ENCODE measurements at regions not wholly inside any gene's neighbourhood (a gene's known extent, or its start where the extent isn't known, plus 50 kb on each side); places are given as distances from the start of the nearest gene placed in this dataset.

DNA sequence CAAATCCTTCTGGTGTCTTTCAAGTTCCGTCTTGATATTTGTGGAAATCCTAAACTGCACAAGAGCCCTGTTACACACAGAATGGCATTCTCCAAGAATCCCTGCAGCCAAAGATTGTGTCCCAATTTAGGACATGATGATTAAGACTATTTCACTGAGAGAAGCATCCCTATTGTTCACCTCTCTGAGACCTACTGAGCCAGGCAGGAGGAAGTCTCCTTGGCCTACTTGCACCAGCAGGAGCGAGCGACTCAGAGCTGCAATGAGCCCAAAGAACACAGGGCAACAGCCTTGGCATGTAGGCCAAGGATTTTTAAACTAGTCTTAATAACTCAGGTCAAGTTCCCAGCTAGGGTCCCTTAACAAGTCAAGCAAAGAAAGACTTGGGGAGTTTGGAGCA lies 79.4 kb upstream of the RUNX1 start:
- Histone ChIP-seq H3K4me3 (ENCODE audit: low read depth in 2 of 2, low read length in 1 of 2) (no peak overlapping the region), H3K27me3 (ENCODE audit: insufficient read depth) (no peaks in the 10 kb centered on the region), H3K4me2 (no peak overlapping the region), H3K79me2 (ENCODE audit: insufficient read depth) (no peaks in the 10 kb centered on the region), H4K20me1 (ENCODE audit: insufficient read depth) (no peaks in the 10 kb centered on the region), H3K9ac (no peak overlapping the region), H3K9me3 (no peaks in the 10 kb centered on the region), H3K4me1 (ENCODE audit: control insufficient read depth in 1 of 2, insufficient read depth in 2 of 2, low read depth in 1 of 2, low read length in 1 of 2) (no peaks in the 10 kb centered on the region), H3K9me2 (no peaks in the 10 kb centered on the region), H3K36me3 (replicated peaks in 1 of 2; ENCODE audit: control insufficient read depth in 1 of 2, insufficient read depth in 2 of 2, low read length in 1 of 2) (no peaks in the 10 kb centered on the region), H2AFZ (ENCODE audit: low read depth) (no peak overlapping the region), H3K27ac (ENCODE audit: low read depth in 2 of 2, low read length in 1 of 2) (no peak overlapping the region), H3F3A (replicated peaks; ENCODE audit: insufficient read depth) (no peaks in the 10 kb centered on the region)
- ChIA-PET POLR2A (no interaction called here), CTCF (interaction anchor here (0.7 kb wide), 1 partner anchor 448 kb away, joined by 3 read pairs; no protein-coding TSS in a partner anchor)
- TF ChIP-seq, protein P1, sequence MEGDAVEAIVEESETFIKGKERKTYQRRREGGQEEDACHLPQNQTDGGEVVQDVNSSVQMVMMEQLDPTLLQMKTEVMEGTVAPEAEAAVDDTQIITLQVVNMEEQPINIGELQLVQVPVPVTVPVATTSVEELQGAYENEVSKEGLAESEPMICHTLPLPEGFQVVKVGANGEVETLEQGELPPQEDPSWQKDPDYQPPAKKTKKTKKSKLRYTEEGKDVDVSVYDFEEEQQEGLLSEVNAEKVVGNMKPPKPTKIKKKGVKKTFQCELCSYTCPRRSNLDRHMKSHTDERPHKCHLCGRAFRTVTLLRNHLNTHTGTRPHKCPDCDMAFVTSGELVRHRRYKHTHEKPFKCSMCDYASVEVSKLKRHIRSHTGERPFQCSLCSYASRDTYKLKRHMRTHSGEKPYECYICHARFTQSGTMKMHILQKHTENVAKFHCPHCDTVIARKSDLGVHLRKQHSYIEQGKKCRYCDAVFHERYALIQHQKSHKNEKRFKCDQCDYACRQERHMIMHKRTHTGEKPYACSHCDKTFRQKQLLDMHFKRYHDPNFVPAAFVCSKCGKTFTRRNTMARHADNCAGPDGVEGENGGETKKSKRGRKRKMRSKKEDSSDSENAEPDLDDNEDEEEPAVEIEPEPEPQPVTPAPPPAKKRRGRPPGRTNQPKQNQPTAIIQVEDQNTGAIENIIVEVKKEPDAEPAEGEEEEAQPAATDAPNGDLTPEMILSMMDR (IDR thresholded peaks at IDR 0.05), result no peak
- no peak for TF ChIP-seq EP300 (IDR thresholded peaks at IDR 0.05; ENCODE audit: borderline replicate concordance in 1 of 2, low read depth in 1 of 2, low read length in 1 of 2)
- TF ChIP-seq, protein P2, sequence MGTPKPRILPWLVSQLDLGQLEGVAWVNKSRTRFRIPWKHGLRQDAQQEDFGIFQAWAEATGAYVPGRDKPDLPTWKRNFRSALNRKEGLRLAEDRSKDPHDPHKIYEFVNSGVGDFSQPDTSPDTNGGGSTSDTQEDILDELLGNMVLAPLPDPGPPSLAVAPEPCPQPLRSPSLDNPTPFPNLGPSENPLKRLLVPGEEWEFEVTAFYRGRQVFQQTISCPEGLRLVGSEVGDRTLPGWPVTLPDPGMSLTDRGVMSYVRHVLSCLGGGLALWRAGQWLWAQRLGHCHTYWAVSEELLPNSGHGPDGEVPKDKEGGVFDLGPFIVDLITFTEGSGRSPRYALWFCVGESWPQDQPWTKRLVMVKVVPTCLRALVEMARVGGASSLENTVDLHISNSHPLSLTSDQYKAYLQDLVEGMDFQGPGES (IDR thresholded peaks at IDR 0.05; ENCODE audit: low read depth, low read length), result no peak
- no peak for TF ChIP-seq POLR2AphosphoS5 (IDR thresholded peaks at IDR 0.05; ENCODE audit: low read depth, low read length)
- TF ChIP-seq ELF1 (IDR thresholded peaks at IDR 0.05), result no peak
- no peak for TF ChIP-seq RXRA (IDR thresholded peaks at IDR 0.05; ENCODE audit: borderline replicate concordance, low read depth)
- no peak for TF ChIP-seq RFX5 (IDR thresholded peaks at IDR 0.05; ENCODE audit: low read length)
- TF ChIP-seq, protein P3, sequence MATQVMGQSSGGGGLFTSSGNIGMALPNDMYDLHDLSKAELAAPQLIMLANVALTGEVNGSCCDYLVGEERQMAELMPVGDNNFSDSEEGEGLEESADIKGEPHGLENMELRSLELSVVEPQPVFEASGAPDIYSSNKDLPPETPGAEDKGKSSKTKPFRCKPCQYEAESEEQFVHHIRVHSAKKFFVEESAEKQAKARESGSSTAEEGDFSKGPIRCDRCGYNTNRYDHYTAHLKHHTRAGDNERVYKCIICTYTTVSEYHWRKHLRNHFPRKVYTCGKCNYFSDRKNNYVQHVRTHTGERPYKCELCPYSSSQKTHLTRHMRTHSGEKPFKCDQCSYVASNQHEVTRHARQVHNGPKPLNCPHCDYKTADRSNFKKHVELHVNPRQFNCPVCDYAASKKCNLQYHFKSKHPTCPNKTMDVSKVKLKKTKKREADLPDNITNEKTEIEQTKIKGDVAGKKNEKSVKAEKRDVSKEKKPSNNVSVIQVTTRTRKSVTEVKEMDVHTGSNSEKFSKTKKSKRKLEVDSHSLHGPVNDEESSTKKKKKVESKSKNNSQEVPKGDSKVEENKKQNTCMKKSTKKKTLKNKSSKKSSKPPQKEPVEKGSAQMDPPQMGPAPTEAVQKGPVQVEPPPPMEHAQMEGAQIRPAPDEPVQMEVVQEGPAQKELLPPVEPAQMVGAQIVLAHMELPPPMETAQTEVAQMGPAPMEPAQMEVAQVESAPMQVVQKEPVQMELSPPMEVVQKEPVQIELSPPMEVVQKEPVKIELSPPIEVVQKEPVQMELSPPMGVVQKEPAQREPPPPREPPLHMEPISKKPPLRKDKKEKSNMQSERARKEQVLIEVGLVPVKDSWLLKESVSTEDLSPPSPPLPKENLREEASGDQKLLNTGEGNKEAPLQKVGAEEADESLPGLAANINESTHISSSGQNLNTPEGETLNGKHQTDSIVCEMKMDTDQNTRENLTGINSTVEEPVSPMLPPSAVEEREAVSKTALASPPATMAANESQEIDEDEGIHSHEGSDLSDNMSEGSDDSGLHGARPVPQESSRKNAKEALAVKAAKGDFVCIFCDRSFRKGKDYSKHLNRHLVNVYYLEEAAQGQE (IDR thresholded peaks at IDR 0.05; ENCODE audit: low read depth, low read length), result no peak
- TF ChIP-seq MEF2A (IDR thresholded peaks at IDR 0.05; ENCODE audit: borderline replicate concordance, low read depth), result no peak
- DNase-seq, result no peak
- WGBS (ENCODE audit: low lambda C conversion rate), result 100% methylated on average over 3 of the region's 3 CpGs

DNA sequence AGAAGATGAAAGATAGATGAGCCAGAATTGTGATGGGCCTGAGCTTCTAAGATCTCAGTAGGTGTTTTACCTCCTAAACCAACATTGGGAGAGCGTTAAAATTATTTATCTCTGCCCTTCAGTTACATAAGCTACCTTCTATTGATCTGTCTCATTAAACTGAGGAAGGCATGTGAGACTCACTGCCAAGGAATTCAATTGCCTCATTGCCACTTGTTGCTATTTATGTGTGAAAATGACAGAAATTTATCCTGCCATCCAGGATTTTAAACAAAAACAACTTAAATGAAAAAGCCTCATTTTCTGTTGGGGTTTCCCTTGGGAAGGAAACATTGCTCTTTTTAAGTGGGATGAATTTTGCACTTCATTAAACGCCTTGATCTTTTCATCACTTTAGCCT lies 78.7 kb upstream of the RUNX1 start:
- H3K4me2 ChIP-seq, result no peak overlapping the region
- H3K4me3 ChIP-seq (ENCODE audit: low read depth in 2 of 2, low read length in 1 of 2), result no peak overlapping the region
- no peaks in the 10 kb centered on the region for H3K4me1 ChIP-seq (ENCODE audit: control insufficient read depth in 1 of 2, insufficient read depth in 2 of 2, low read depth in 1 of 2, low read length in 1 of 2)
- no peak for DNase-seq
- no peaks in the 10 kb centered on the region for H3K9me2 ChIP-seq
- no peak overlapping the region for H3K9ac ChIP-seq
- no peaks in the 10 kb centered on the region for H4K20me1 ChIP-seq (ENCODE audit: insufficient read depth)
- ChIA-PET CTCF (no interaction called here), POLR2A (no interaction called here)
- H2AFZ ChIP-seq (ENCODE audit: low read depth), result no peak overlapping the region
- no peaks in the 10 kb centered on the region for H3K27me3 ChIP-seq (ENCODE audit: insufficient read depth)
- no peaks in the 10 kb centered on the region for H3F3A ChIP-seq (replicated peaks; ENCODE audit: insufficient read depth)
- no peaks in the 10 kb centered on the region for H3K9me3 ChIP-seq
- no peaks in the 10 kb centered on the region for H3K36me3 ChIP-seq (replicated peaks in 1 of 2; ENCODE audit: control insufficient read depth in 1 of 2, insufficient read depth in 2 of 2, low read length in 1 of 2)
- 66% methylated on average over 2 of the region's 2 CpGs for WGBS (ENCODE audit: low lambda C conversion rate)
- H3K27ac ChIP-seq (ENCODE audit: low read depth in 2 of 2, low read length in 1 of 2), result no peak overlapping the region
- H3K79me2 ChIP-seq (ENCODE audit: insufficient read depth), result no peaks in the 10 kb centered on the region
- TF ChIP-seq GABPA (IDR thresholded peaks at IDR 0.05; ENCODE audit: low read depth) (no peak), FOXM1 (IDR thresholded peaks at IDR 0.05; ENCODE audit: low read depth) (no peak), NRF1 (IDR thresholded peaks at IDR 0.05; ENCODE audit: low read depth, low read length) (no peak), RAD21 (IDR thresholded peaks at IDR 0.05; ENCODE audit: low read length) (no peak), NFIC (IDR thresholded peaks at IDR 0.05; ENCODE audit: borderline replicate concordance) (no peak), SIN3A (IDR thresholded peaks at IDR 0.05; ENCODE audit: borderline replicate concordance, low read depth, low read length) (no peak), TAF1 (IDR thresholded peaks at IDR 0.05; ENCODE audit: borderline replicate concordance, low read depth, low read length) (no peak)
- TF ChIP-seq, protein P4, sequence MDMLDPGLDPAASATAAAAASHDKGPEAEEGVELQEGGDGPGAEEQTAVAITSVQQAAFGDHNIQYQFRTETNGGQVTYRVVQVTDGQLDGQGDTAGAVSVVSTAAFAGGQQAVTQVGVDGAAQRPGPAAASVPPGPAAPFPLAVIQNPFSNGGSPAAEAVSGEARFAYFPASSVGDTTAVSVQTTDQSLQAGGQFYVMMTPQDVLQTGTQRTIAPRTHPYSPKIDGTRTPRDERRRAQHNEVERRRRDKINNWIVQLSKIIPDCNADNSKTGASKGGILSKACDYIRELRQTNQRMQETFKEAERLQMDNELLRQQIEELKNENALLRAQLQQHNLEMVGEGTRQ (IDR thresholded peaks at IDR 0.05; ENCODE audit: borderline replicate concordance, low read depth, low read length), result no peak
- TF ChIP-seq, protein P1 (IDR thresholded peaks at IDR 0.05), result no peak
- TF ChIP-seq, protein P5, sequence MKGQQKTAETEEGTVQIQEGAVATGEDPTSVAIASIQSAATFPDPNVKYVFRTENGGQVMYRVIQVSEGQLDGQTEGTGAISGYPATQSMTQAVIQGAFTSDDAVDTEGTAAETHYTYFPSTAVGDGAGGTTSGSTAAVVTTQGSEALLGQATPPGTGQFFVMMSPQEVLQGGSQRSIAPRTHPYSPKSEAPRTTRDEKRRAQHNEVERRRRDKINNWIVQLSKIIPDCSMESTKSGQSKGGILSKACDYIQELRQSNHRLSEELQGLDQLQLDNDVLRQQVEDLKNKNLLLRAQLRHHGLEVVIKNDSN (IDR thresholded peaks at IDR 0.05; ENCODE audit: borderline replicate concordance, low read depth), result no peak

All from SK-N-SH (cell line).